ENCODE measurements at regions not wholly inside any gene's neighbourhood (a gene's known extent, or its start where the extent isn't known, plus 50 kb on each side); places are given as distances from the start of the nearest gene placed in this dataset.
A peak's percentile ranks its signal among the peaks of the same experiment; 100 is the strongest.

DNA sequence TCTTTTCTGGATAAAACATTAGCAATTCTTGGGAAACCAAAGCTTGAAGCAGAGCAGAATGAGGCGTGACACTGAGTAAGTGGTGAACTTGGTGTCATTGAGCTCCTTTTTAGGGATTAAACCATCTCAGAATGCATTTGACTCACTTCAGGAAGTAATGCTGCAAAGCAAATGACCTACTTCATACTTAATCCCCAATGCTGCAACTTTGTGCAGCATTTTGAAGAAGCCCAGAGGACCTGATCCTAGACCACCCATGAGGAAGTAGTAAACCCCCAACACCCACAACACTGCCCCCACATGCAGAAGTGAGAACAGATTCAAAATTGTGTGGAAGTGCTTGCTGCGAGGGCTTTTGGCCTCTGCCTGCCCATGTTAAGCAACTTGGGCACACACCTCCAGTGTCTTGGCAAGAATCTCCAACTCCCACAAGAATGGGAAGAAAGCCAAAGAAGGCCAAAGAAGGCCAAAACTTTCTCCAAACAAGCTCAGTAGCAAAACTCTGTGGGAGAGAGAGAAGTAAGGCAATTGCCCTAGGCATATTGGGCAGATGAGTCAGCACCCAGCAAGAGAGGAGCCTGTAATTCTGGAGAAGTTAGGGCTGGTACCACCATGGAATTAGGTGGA lies 69.2 kb upstream of the ETV6 start:
- WGBS = 63% methylated on average over 2 of the region's 2 CpGs
- peaks cover 0 to 13% (median 5%) of the 10 kb centered on the region in 4 donors for H3K4me1 ChIP-seq (ENCODE audit: control insufficient read depth in 4 of 4, insufficient read depth in 4 of 4, low read length in 3 of 4)

GRCh38 chr12:11581179-11581755 lies 68.2 kb upstream of the ETV6 start:
- Histone ChIP-seq H3K27me3 (ENCODE audit: control insufficient read depth in 4 of 4, insufficient read depth in 4 of 4, low read length in 3 of 4) (no peaks in the 10 kb centered on the region), H3K27ac (ENCODE audit: low read depth in 1 of 2, low read length in 2 of 2) (no peak overlapping the region), H3K9ac (ENCODE audit: low read depth in 1 of 2, low read length in 2 of 2) (no peak overlapping the region), H3K4me1 (ENCODE audit: control insufficient read depth in 4 of 4, insufficient read depth in 4 of 4, low read length in 3 of 4) (peaks cover 0 to 13% (median 5%) of the 10 kb centered on the region in 4 donors), H3K4me3 (ENCODE audit: low read depth in 1 of 3, low read length in 3 of 3) (no peak overlapping the region), H3K36me3 (ENCODE audit: control insufficient read depth in 4 of 4, insufficient read depth in 3 of 4, low read depth in 1 of 4, low read length in 3 of 4) (no peaks in the 10 kb centered on the region), H3K9me3 (ENCODE audit: control insufficient read depth in 4 of 4, low read length in 3 of 4) (no peaks in the 10 kb centered on the region)
- TF ChIP-seq NR2F2 (IDR thresholded peaks at IDR 0.05) = no peak
- TF ChIP-seq EGR1 (IDR thresholded peaks at IDR 0.05; ENCODE audit: low read depth in 2 of 2) = no peak
- no peak for TF ChIP-seq SP1 (IDR thresholded peaks at IDR 0.05)
- TF ChIP-seq, protein P1, sequence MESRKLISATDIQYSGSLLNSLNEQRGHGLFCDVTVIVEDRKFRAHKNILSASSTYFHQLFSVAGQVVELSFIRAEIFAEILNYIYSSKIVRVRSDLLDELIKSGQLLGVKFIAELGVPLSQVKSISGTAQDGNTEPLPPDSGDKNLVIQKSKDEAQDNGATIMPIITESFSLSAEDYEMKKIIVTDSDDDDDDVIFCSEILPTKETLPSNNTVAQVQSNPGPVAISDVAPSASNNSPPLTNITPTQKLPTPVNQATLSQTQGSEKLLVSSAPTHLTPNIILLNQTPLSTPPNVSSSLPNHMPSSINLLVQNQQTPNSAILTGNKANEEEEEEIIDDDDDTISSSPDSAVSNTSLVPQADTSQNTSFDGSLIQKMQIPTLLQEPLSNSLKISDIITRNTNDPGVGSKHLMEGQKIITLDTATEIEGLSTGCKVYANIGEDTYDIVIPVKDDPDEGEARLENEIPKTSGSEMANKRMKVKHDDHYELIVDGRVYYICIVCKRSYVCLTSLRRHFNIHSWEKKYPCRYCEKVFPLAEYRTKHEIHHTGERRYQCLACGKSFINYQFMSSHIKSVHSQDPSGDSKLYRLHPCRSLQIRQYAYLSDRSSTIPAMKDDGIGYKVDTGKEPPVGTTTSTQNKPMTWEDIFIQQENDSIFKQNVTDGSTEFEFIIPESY (IDR thresholded peaks at IDR 0.05) = no peak
- TF ChIP-seq RXRA (IDR thresholded peaks at IDR 0.05) = no peak
- no peak for TF ChIP-seq TAF1 (conservative IDR thresholded peaks at IDR 0.05)
- TF ChIP-seq RAD21 (IDR thresholded peaks at IDR 0.05) = peak; percentile 89 to 93
- no peak for TF ChIP-seq HNF4A (conservative IDR thresholded peaks at IDR 0.05)
- no peak for TF ChIP-seq YY1 (IDR thresholded peaks at IDR 0.05)
- TF ChIP-seq HNF4G (IDR thresholded peaks at IDR 0.05) = no peak
- TF ChIP-seq CTCF (IDR thresholded peaks at IDR 0.05; ENCODE audit: low read depth, low read length, missing input control) = peak; percentile 51
- TF ChIP-seq, protein P2, sequence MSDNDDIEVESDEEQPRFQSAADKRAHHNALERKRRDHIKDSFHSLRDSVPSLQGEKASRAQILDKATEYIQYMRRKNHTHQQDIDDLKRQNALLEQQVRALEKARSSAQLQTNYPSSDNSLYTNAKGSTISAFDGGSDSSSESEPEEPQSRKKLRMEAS (IDR thresholded peaks at IDR 0.05) = no peak
- no peak for TF ChIP-seq FOXA1 (IDR thresholded peaks at IDR 0.05)
- DNase-seq (ENCODE audit: low spot score) = peak; percentile 61
- WGBS = 3% methylated on average over 2 of the region's 2 CpGs

More for the DNA sequence above, 69.2 kb upstream of the ETV6 start:
- DNase-seq (ENCODE audit: low spot score) = no peak
- H3K4me3 ChIP-seq (ENCODE audit: low read depth in 1 of 3, low read length in 3 of 3) = no peak overlapping the region
- no peaks in the 10 kb centered on the region for H3K9me3 ChIP-seq (ENCODE audit: control insufficient read depth in 4 of 4, low read length in 3 of 4)
- H3K9ac ChIP-seq (ENCODE audit: low read depth in 1 of 2, low read length in 2 of 2) = no peak overlapping the region
- TF ChIP-seq HNF4A (conservative IDR thresholded peaks at IDR 0.05) (no peak), NR2F2 (IDR thresholded peaks at IDR 0.05) (no peak), RXRA (IDR thresholded peaks at IDR 0.05) (peak; percentile 52 to 58)
- TF ChIP-seq, protein P2 (IDR thresholded peaks at IDR 0.05) = no peak
- H3K27ac ChIP-seq (ENCODE audit: low read depth in 1 of 2, low read length in 2 of 2) = no peak overlapping the region
- no peaks in the 10 kb centered on the region for H3K36me3 ChIP-seq (ENCODE audit: control insufficient read depth in 4 of 4, insufficient read depth in 3 of 4, low read depth in 1 of 4, low read length in 3 of 4)
- no peaks in the 10 kb centered on the region for H3K27me3 ChIP-seq (ENCODE audit: control insufficient read depth in 4 of 4, insufficient read depth in 4 of 4, low read length in 3 of 4)
